Vagina (tissue), 2 donors: ENCODE measurements at regions not wholly inside any gene's neighbourhood (a gene's known extent, or its start where the extent isn't known, plus 50 kb on each side); places are given as distances from the start of the nearest gene placed in this dataset.

Experiments used
- DNase-seq, 2 donors: peaks; one replicate each; pipeline ENCODE4 v3.0.0-alpha.2; 2017; ENCODE audit errors: extremely low spot score in 2 of 2
- H3K27ac ChIP-seq: fragments of 200-600 bp; sonication (generic); one replicate; pipeline ENCODE4 v1.5.1; 2019
- H3K27me3 ChIP-seq: fragments of 200-600 bp; sonication (generic); one replicate; pipeline ENCODE4 v1.5.1; 2019
- H3K36me3 ChIP-seq, 2 donors: fragments of 200-600 bp; sonication (generic); one replicate each; pipeline ENCODE4 v1.5.1; 2017 to 2019
- H3K4me1 ChIP-seq: fragments of 200-600 bp; sonication (generic); one replicate; pipeline ENCODE4 v1.5.1; 2019
- H3K4me3 ChIP-seq, 2 donors: fragments of 200-600 bp; sonication (generic); 1 replicate in 1 of 2; 2 replicates in 1 of 2; pipeline ENCODE4 v1.5.1; 2016 to 2019
- H3K9me3 ChIP-seq: fragments of 200-600 bp; sonication (generic); one replicate; pipeline ENCODE4 v1.5.1; 2019
- POLR2A ChIP-seq, 2 donors: fragments of 450-650 bp; IDR thresholded peaks; one replicate each; pipeline ENCODE4 v1.6.1; 2017; ENCODE audit warnings: antibody characterized with exemption in 2 of 2, mild to moderate bottlenecking in 2 of 2, moderate library complexity in 2 of 2
- POLR2AphosphoS5 ChIP-seq, 2 donors: sonication (generic); formaldehyde crosslinking; IDR thresholded peaks; one replicate each; pipeline ENCODE4 v1.9.0; 2017; ENCODE audit warnings: antibody characterized with exemption in 2 of 2, mild to moderate bottlenecking in 2 of 2, low read depth in 1 of 2; ENCODE audit not compliant: insufficient read depth in 1 of 2
- intact Hi-C: fragments of 100-400 bp; cut with DNase I; formaldehyde crosslinking; loops from one replicate; pipeline ENCODE4 v1.15.1; 2023
- TF ChIP-seq, protein P1 (sequence below), 3 experiments: fragments of 450-650 bp in 2 of 3; fragments of 200-600 bp in 1 of 3; sonication (generic) in 1 of 3; IDR thresholded peaks; one replicate each; pipeline ENCODE4 v1.5.1; 2017 to 2019; ENCODE audit warnings: antibody characterized with exemption in 3 of 3, mild to moderate bottlenecking in 2 of 3, moderate library complexity in 2 of 3

DNA sequence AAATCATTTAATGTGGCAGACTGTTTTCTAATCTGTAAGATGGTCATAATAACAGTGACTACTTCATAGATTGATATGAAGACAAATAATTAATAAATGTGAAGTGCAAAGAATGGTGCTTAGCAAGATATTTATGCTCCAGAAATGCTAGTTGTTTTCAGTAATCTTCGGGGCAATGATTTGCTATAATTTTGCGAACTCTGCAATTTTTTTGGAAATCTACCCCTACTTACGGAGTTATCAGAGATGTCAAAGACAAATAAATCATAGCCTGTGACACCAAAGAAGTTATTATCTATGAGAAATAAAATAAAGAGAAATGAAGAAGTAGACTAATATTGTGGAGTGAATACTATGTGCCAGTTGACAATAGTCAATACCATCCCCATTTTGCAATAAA is 634.1 kb upstream of the LRRC4C start:
- no peak for TF ChIP-seq POLR2AphosphoS5 (IDR thresholded peaks at IDR 0.05; ENCODE audit: insufficient read depth in 1 of 2, low read depth in 1 of 2)
- TF ChIP-seq, protein P1, sequence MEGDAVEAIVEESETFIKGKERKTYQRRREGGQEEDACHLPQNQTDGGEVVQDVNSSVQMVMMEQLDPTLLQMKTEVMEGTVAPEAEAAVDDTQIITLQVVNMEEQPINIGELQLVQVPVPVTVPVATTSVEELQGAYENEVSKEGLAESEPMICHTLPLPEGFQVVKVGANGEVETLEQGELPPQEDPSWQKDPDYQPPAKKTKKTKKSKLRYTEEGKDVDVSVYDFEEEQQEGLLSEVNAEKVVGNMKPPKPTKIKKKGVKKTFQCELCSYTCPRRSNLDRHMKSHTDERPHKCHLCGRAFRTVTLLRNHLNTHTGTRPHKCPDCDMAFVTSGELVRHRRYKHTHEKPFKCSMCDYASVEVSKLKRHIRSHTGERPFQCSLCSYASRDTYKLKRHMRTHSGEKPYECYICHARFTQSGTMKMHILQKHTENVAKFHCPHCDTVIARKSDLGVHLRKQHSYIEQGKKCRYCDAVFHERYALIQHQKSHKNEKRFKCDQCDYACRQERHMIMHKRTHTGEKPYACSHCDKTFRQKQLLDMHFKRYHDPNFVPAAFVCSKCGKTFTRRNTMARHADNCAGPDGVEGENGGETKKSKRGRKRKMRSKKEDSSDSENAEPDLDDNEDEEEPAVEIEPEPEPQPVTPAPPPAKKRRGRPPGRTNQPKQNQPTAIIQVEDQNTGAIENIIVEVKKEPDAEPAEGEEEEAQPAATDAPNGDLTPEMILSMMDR (IDR thresholded peaks at IDR 0.05) = no peak
- TF ChIP-seq POLR2A (IDR thresholded peaks at IDR 0.05) = no peak
- Histone ChIP-seq H3K9me3 (no peaks in the 10 kb centered on the region), H3K27me3 (no peaks in the 10 kb centered on the region), H3K4me3 (no peak overlapping the region), H3K4me1 (no peaks in the 10 kb centered on the region), H3K36me3 (no peaks in the 10 kb centered on the region), H3K27ac (no peak overlapping the region)
- intact Hi-C loops = no loop called here
- DNase-seq = no peak

GRCh38 chr11:42098075-42098474 is 638.6 kb upstream of the LRRC4C start:
- Histone ChIP-seq H3K27ac (no peak overlapping the region), H3K4me3 (no peak overlapping the region), H3K27me3 (no peaks in the 10 kb centered on the region), H3K36me3 (no peaks in the 10 kb centered on the region), H3K9me3 (no peaks in the 10 kb centered on the region), H3K4me1 (no peaks in the 10 kb centered on the region)
- no peak for DNase-seq
- TF ChIP-seq, protein P1 (IDR thresholded peaks at IDR 0.05) = no peak
- TF ChIP-seq POLR2AphosphoS5 (IDR thresholded peaks at IDR 0.05; ENCODE audit: insufficient read depth in 1 of 2, low read depth in 1 of 2) (no peak), POLR2A (IDR thresholded peaks at IDR 0.05) (no peak)
- intact Hi-C loops = no loop called here

DNA sequence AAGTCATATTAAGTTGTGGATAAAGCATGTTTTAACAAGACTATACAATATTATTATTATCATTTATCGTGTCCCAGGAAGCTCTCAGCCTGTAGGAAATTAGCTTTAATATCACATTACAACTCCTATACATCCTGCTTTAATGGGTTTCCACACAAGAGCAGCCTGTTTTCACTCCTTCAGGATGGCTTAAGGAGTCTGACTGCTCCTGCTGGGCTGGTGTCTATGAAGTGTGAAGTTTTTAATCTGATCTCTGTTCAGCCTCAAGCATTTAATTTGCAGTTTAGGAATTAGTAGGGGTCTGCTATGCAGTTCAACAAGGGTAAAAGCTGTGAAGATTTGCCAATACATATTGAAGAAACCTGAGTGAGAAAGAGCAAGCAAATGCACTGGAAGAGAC is 653.4 kb upstream of the LRRC4C start:
- Histone ChIP-seq H3K36me3 (no peaks in the 10 kb centered on the region), H3K27ac (no peak overlapping the region), H3K4me1 (no peaks in the 10 kb centered on the region), H3K27me3 (no peaks in the 10 kb centered on the region), H3K4me3 (no peak overlapping the region), H3K9me3 (no peaks in the 10 kb centered on the region)
- TF ChIP-seq, protein P1 (IDR thresholded peaks at IDR 0.05) = no peak
- no peak for TF ChIP-seq POLR2AphosphoS5 (IDR thresholded peaks at IDR 0.05; ENCODE audit: insufficient read depth in 1 of 2, low read depth in 1 of 2)
- TF ChIP-seq POLR2A (IDR thresholded peaks at IDR 0.05) = no peak
- intact Hi-C loops = no loop called here
- DNase-seq = no peak

GRCh38 chr11:42114927-42115326 is 655.5 kb upstream of the LRRC4C start:
- no peak for TF ChIP-seq POLR2A (IDR thresholded peaks at IDR 0.05)
- TF ChIP-seq POLR2AphosphoS5 (IDR thresholded peaks at IDR 0.05; ENCODE audit: insufficient read depth in 1 of 2, low read depth in 1 of 2) = no peak
- TF ChIP-seq, protein P1 (IDR thresholded peaks at IDR 0.05) = no peak
- DNase-seq = no peak
- H3K9me3 ChIP-seq = no peaks in the 10 kb centered on the region
- no peaks in the 10 kb centered on the region for H3K27me3 ChIP-seq
- intact Hi-C loops = no loop called here
- H3K27ac ChIP-seq = no peak overlapping the region
- no peaks in the 10 kb centered on the region for H3K4me1 ChIP-seq
- no peak overlapping the region for H3K4me3 ChIP-seq
- H3K36me3 ChIP-seq = no peaks in the 10 kb centered on the region

- no peak for DNase-seq
- no peaks in the 10 kb centered on the region for H3K36me3 ChIP-seq
- TF ChIP-seq POLR2A (IDR thresholded peaks at IDR 0.05) (no peak), POLR2AphosphoS5 (IDR thresholded peaks at IDR 0.05; ENCODE audit: insufficient read depth in 1 of 2, low read depth in 1 of 2) (no peak)
- TF ChIP-seq, protein P1 (IDR thresholded peaks at IDR 0.05) = no peak
- no peaks in the 10 kb centered on the region for H3K27me3 ChIP-seq
- H3K9me3 ChIP-seq = no peaks in the 10 kb centered on the region
- no peaks in the 10 kb centered on the region for H3K4me1 ChIP-seq
- no peak overlapping the region for H3K27ac ChIP-seq
- intact Hi-C loops = no loop called here
- H3K4me3 ChIP-seq = no peak overlapping the region
Measured at GRCh38 chr11:42138454-42138853, 679.0 kb upstream of the LRRC4C start.
